Germinal center (tissue), 1 donor: ENCODE measurements at regions not wholly inside any gene's neighbourhood (a gene's known extent, or its start where the extent isn't known, plus 50 kb on each side); places are given as distances from the start of the nearest gene placed in this dataset.
"Not testable (repeated sequence)": the region's sequence is repeated elsewhere in the genome, so short reads cannot be mapped to it uniquely, and the experiment has no call there.

Experiments
- DNase-seq: peaks from one replicate; pipeline ENCODE4 v3.0.0; 2012; ENCODE audit warnings: mixed read lengths, low spot score

DNA sequence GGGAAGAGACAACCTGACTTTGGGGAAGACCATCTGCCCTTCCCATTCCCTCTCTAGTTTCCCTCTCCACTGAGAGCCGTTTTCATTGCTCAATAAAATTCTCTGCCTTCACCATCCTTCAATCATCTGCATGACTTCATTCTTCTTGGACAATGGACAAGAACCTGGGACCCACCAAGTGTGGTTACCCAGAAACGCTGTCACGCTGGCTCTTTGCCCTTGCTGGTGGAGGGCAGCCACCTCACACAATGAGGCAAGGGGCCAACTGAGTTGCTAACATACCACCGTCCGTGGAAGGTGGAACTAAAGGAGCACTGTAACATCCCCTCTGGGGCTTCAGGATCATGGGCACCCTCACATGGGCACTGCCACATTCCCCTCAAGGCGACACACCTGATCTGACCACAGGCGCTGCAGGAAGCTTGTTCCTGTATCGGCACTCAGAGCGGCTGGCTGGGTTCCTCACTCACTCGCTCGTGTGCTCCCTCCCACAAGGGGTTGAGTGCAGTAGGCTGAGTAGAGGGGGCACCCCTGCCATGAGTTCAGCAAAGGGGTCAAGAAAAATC, 652.4 kb downstream of the PLPP3 start:
- DNase-seq, result no peak

DNA sequence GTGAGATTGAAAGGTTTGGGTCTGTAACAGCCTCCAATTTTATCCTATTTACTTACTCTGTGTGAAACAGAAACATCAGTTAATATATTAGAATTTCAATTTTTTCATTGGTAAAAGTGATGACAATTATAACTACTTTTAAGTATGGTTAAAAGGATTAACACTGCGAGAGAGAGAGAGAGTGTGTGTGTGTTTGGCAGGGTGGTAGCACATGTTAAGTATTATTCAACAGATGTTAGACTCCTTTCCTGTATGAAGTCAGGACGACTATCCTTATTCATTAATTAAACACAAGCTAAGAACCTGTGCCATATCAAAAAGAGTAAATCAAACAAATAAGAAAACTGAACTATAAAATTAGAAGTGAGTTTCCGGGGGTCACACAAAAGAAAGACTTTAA, 662.5 kb downstream of the PLPP3 start:
- no peak for DNase-seq

DNA sequence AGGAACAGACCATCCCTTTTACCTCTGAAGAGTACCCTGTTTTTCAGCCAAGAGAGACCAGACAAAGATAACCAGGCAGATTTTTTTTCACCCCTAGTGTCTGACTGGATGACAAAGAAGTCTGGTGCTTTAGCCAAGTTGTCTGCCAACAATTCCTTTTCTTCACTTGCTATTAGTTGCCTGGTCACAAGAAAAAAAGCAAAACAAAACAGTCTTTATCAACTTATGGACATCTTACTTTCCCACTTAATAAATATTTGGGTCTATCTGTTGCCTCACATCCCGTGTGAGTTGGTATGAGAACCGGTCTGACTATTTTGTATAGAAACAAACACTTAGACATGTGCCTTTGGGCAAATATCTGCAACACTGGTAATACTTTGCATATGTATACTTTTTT, 662.9 kb downstream of the PLPP3 start:
- DNase-seq, result no peak

DNA sequence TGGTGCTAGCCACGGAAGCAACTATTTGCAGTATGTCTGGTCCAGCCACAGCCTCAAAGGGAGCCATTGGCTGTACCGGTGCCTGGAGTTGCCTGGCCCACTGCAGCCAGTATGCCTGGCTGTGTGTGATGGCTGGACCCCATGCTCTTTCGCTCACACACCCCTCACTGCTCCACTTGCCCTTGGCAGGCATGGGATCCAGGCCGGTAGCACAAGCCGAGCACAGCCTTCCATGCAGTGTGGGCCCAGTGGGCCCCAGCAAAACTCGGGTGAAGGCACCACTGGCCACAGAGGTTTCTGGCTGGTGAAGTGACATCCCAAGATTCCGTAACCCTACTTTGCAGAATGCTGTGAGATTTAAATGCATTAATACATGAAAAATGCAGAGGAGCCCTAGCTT, 665.8 kb downstream of the PLPP3 start:
- DNase-seq, result no peak

DNA sequence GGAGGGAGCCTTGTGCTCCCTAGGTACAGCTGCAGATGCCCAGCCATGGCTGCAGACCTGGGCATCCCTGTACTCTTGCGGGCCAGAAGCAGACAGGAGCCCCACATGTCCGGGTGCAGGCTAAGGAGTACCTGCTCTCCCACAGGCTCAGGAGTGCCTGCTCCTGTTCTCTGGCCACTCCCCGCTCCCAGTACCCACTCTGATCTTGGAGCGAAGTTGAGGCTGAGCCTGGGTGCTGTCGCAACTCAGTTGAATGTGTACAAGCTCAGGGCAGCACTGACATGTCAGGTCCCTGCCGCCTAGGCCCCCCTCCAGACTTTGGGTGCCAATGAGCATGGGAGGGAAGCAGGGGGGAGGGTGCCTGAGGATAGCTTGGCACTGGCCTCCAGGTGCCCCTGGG, 666.9 kb downstream of the PLPP3 start:
- DNase-seq, result no peak

DNA sequence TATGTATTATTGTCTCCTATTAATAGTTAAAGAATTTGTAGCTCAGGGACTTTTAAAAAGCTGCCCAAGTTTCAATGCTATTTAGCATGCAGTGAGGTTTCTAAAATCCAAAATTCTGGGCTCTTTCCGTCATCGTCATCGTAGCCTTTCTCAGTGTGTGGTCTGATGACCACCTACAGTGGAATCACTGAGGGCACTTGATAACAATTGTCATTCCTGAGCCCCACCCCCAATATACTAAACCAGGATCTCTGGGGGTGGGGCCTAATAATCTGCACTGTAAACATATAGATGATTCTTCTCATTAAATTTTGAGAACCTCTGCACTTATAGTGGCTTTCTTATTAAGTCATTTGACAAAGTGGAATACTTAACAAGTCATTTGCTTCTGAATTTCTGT, 674.8 kb downstream of the PLPP3 start:
- DNase-seq, result no peak

DNA sequence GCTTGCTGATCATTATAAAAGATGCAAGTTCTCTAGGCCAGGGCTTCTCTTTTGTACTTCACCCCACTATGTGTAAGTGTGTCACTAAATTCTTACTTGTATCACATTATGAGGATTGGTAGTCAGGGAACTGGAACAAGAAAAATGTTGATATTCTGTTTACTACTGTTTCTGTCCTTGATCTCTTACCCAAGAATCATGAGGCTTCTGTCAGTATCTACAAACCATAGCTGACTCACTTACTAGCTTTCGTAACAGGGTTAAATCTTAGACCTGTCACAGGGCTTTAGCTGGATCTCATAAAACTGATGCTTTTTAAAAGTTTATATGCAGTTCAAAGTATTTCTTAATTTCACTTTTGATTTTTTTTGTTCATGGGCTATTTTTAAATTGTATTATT, 681.2 kb downstream of the PLPP3 start:
- no peak for DNase-seq

DNA sequence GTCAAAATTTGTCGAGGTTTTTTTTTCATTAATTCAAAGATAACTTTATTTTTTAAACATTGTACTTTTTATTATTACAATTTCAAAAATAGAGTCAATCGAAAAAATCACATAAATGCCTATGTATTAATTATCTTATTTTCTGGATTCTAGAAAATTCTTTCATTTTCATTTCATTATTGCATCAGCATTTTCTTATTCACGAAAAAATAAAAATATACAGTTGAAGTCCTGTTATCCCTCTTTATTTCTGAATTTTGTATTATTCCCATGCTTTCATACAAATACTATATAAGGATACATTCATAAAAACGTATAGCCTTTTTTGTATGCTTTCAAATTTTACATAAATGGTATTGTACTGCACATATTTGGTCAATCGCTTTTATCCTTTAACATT, 681.0 kb upstream of the USP24 start:
- DNase-seq, result no peak

DNA sequence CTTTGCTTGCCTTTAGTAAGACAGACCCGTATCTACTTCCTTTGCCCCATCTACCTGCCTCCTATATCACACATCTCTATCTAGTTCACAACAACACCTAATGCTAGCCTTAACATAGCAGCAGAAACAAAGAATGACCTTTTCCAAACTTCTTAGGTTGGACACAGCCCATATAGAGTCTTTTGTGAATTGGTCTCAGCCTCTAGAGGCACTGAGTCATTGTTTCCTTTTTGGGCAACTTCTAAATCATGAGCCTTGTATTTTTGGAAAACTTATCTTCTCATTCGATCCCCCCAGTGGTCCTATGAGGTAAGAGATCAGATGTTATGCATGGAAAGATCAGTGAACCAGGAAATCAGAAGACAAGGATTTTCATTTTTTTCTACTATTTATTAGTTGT, 679.4 kb upstream of the USP24 start:
- no peak for DNase-seq

DNA sequence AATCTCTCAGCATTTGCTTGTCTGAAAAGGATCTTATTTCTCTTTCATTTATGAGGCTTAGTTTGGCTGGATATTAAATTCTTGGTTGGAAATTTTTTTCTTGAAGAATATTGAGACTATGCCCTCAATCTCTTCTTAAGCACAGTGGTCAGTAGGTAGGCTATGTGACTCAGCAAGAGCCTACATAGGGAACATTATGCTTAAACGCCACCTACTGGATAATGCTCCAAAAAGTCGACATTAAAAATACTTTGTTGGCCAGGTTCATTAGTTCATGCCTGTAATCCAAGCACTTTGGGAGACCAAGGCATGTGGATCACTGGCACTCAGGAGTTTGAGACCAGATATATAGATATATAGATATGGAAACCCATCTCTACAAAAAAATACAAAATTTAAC, 678.0 kb upstream of the USP24 start:
- no peak for DNase-seq

DNA sequence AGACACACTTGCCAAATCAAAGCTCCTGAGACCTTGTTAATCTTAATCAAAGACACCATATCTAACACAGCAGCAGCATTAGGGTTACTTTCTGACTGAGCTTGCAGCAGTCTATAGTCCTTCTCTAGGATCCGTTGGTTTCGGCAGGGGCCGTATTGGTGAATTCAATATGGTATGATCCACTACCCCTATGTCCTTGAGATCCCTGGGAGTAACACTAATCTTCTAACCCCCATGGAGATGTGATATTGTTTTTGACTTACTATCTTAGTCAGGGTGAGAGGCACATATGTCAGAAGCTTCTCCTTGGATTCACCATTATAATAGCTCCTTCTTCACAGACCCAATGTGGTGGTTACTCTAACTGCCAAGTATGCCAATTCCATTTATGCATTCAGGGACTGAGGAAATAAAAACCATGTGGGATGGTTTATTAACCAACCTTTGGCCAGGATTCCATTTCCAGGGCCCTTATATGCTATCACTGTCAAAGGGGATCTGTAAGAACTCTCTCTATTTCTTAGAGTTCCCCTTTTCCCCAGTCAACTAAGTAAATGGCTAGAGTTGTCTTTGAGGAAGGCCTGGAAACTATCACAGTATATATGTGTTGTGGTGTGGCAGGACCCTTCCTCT, 673.6 kb upstream of the USP24 start:
- no peak for DNase-seq

DNA sequence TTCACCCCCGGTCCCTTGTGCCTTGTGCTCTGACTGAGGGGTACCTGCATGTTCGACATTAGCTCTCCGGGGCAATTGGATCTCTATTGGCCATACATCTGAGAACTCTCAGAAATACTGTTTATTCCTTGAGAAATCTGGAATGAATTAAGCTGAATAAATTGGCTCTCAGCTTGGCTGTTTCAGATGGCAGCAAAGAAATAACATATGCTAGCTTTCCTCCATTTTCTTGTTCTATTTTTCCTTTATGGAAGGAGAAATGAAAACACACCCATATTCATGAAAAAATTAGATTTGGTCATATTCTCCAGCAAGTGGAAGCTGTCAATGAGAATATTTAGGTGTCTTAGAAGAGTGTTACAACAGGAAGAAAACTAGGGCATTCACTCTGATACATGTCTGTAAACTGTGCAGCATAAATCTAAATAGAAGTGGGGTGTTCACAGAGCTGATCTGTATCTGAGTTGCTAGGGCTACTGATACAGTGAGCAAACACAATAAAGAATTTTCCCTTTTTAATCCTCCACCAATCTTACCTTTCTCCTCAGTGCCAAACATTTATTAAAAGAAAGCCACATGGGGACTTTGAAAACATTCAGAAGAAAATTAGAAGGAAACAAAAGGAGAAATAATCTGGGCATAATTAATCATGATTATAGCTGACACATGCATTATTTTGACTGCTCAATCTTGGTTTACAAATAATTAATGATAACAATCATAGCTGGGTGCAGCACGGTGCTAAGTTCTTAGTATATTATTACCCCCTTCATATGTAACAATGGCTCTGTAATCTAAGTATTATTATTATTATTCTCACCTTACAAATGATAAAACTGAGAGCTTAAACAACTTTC, 671.9 kb upstream of the USP24 start:
- DNase-seq, result no peak

DNA sequence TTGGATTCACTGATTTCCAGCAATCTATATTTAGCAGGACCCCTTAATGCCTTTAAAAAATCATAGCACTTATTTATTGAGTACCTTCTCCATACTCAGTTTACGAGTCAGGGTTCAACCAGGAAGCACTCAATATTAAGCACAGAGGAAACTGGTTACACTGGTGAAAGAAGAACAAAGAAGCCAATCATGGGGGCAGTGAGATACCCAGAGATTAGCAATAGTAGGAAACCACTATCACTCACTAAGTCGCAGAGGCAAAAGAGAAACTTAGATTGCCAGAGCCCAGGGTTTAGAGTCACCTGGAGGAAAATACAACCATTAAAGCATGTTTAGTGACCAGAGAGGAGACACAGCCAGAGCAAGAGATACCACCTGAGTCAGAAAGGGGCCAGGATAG, 670.5 kb upstream of the USP24 start:
- DNase-seq, result no peak

DNA sequence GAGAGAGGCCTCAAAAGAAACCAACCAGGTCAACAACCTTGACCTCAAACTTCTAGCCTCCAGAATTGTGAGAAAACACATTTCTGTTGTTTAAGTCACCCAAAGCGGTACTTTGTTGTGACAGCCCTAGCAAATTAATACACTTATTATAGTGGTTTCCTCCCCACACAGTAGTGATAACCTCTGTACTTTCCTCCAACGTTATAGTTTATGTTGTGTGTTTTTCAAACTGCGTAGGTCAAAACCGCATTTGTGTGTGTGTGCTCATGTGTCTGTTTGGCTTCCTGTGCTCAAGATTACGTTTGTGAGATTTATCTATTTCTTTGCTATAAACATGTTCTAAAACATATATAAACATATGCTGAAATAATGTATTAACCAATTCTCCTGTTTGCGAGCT, 667.8 kb upstream of the USP24 start:
- no peak for DNase-seq

DNA sequence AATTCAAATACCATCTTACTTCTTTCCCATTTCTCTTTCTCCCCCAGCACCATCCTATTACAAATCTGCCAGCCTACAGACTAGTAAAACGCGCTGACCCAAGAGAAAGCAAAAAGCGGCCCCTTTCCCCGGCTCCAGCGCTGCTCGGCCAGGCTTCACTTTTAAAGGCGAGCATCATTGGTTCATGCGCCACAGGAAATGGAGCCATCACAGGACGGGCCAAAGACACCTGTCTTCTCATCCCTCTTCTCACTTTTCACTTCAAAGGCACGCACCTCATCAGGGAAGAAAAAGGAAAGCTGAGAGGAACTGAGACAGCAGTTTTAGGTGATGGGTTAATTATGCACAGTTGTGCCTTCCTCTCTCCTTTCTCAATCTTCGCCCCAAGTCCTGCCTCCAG, 664.2 kb upstream of the USP24 start:
- DNase-seq, result no peak

DNA sequence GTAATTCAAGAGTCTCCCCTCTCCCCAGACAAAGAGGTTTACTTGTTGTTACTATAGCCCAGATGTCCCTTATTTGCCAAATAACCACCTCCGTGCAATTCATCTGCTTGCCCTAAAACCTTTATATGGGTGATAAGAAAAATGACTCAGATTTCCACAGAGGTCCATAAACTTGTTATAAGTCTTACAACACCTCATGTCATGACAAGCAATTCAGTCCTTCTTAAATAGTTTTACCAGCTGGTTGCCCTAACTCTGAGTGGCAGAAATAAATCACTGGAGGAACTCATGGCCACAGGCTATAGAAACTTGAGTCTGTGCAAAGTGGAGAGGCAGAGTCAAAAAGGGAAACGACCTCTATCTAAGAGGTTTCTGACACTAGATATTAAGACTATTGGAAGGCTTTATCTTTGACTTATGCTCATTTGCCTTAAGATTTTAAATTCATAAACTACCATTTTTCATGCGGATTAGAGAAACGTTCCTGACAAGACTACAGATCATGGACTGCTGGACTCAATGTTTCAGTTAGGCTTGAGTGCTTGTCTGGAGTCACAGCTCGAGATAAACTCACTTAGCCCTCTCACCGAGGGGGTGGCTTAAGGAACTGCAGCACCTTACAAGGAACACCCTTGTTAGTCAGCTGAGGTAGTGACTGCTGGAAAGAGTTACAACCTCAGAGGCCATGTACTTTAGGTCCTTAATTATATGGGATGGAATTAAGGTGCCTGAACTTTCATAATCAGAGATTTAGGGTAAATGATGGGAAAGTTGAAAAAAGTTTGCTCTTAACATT, 662.5 kb upstream of the USP24 start:
- no peak for DNase-seq

DNA sequence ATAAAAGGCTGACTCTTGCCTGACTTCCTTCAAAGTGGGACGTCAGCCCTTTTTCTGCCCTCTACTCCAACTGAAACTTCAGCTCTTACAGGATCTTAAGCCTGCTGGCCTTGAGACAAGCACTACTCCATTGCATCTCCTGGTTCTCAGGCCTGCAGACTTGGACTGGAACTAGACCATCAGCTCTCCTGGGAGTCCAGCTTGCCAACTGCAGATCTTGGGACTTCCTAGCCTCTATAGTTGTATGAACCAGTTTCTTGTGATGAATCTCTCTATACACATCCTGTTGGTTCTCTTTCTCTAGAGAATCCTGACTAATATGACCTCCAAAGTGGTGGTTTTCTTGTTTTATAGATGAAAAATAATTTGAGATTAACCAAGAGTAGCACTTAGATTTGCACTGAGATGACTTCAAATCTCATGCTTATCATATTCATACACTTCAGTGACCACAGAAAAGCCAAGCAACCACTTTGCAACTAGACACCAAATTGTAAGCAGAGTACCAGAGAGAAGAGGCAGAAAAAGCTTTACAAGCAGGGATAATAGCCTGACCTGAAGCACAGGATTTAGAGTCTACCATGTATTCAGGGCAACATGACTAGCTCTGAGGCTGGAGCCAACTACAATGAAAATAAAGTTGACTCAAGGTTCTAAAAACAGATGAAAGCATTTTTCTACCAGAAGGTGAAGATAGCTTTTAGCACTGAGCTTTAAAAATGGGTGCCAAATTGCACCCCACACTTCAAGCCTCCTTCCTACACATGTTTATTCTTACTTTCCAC, 661.3 kb upstream of the USP24 start:
- no peak for DNase-seq

DNA sequence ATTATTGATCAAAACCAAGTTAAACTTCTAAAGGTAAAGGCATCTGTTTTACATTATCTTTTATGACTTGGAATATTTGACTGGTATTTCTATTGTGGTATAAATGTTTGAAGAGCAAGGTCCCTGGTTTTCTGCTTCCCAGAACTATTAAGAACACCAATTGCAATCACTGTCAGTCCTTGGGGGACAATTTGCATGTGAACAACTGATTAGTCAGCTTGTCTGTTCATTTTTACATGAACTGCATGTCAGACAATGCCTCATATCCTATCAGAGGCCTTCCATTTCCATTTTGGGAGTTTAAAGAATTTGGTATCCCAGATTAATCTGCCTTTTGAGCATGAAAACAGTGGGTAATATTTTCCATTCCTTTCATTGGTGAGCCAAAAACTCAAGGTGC, 654.9 kb upstream of the USP24 start:
- DNase-seq, result no peak

DNA sequence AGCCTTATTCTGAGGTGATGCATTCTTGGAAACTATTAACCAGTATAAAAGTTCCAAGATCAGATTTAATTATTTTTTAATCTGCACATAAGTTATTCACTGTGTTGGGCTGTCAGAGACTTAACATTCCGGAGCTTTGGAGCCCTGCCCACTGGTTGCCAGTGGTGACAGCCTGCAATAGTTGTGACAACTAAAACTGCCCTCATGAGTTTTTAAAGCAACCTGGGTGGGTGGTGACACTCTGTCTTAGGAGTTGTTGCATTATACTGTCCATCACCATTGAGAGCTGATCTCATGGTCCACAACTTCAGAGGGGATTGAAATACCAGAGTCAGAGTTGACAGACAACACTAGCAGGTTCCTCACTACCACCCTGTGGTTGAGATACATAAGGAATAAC, 653.9 kb upstream of the USP24 start:
- DNase-seq, result no peak

DNA sequence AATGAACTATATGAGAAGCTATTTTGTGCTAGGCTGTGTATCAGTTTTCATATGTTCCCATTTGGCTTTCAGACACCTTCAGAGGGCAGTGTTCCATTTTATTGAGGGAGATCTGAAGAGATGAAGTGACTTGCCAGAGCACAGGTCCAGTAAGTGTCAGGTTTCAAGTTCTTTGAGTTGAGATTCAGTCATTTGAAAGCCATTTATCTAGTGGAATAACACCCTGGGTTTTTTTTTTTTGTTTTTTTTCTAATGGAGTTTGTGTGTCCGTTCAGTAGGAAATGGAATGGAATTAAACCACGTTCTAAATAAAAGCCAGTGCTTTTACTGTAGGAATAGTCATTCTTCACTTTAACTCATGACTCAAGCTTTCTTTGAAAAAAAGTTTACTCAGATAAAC, 652.9 kb upstream of the USP24 start:
- no peak for DNase-seq

DNA sequence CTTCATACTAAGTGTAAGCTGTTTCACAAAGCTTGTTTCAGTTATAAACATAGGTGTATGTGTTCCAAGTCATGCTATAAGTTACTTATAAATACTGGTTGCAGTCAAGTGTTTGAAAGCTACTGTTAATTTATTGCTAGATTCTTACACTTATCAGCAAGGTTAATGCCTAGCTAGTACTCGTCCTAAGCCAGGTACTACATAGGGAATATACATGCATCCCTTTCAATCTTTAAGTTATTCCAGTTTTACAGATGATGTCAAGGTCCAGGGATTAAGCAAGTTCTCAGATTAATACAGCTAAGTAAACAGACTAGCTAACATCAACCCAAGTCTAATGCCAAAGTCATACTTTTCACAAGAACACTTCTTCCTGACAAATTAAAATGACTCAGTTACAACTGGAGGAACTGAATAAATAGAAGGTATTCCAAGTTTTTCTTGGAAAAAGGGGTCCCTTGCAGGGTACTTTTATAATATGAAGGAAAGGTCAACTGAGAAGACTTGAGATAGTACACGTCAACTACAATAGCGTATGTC, 652.2 kb upstream of the USP24 start:
- DNase-seq, result no peak

DNA sequence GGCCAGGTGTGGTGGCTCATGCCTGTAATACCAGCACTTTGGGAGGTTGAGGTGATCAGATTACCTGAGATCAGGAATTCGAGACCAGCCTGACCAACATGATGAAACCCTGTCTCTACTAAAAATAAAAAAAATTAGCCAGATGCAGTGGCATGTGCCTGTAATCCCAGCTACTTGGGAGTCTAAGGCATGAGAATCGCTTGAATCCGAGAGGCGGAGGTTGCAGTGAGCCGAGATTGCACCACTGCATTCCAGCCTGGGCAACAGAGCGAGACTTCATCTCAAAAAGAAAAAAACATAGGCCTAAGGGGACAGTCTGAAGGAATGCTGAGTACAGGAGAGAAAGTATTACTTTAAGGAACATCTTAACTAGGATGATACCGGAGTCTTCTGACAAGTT, 650.6 kb upstream of the USP24 start:
- DNase-seq, result not testable (repeated sequence)
